ENCODE measurements at regions not wholly inside any gene's neighbourhood (a gene's known extent, or its start where the extent isn't known, plus 50 kb on each side); places are given as distances from the start of the nearest gene placed in this dataset.

DNA sequence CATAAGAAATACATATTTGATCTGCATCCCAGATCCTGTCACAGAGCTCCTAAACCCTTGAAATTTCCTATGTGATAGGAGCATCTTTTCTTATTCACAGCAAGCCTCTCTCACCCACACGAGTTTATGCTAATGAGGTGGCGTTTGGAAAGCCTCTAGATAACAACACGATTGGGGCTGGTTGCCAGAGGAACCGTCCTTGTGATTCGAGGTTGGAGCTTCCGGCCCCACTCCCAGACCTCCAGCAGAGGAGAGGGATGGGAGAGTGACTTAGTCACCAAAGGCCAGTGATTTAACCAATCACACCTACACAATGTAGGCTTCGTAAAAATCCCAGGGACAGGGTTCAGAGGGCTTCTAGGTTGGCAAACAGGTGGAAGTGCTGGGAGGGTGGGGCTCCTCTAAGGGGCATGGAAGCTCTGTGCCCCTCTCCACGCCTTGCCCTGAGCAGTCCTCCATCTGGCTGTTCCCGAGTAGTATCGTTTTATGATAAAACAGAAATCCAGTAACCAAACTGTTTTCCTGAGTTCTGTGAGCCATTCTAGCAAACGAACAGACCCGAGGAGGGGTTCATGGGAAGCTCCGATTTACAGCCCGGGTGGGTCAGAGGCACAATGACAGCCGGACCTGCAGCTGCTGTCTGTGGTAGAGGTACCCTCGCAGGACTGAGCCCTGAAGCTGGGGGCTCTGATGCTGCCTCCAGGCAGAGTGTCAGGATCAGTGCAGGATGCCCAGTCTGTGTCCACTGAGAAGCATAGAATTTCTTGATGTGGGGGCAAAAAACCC, 238.1 kb upstream of the ARID1B start:
- no peak overlapping the region for H3K9ac ChIP-seq
- H3F3A ChIP-seq (ENCODE audit: insufficient read depth): no peaks in the 10 kb centered on the region
- no peak overlapping the region for H3K4me2 ChIP-seq (ENCODE audit: unreplicated experiment)
- H4K20me1 ChIP-seq (ENCODE audit: insufficient read depth): no peaks in the 10 kb centered on the region
- TF ChIP-seq EZH2phosphoT487 (IDR thresholded peaks at IDR 0.05; ENCODE audit: insufficient read depth, low read depth) (no peak), EZH2 (IDR thresholded peaks at IDR 0.05; ENCODE audit: insufficient read depth, poor library complexity, severe bottlenecking) (no peak)
- H3K4me3 ChIP-seq: no peak overlapping the region
- H3K9me2 ChIP-seq (ENCODE audit: insufficient read depth): no peaks in the 10 kb centered on the region
- no peaks in the 10 kb centered on the region for H3K36me3 ChIP-seq (ENCODE audit: low read depth)
- no peak for DNase-seq
- H3K27ac ChIP-seq: no peak overlapping the region
- in situ Hi-C loops (cut with MboI): no loop called here
- no peaks in the 10 kb centered on the region for H3K4me1 ChIP-seq (ENCODE audit: insufficient read depth)
- 42 to 45% methylated on average over 16 of the region's 16 CpGs for WGBS, 2 experiments (ENCODE audit: low coverage in 1 of 2, low lambda C conversion rate in 2 of 2, missing lambda C conversion rate in 2 of 2)
- no peaks in the 10 kb centered on the region for H3K27me3 ChIP-seq (replicated peaks; ENCODE audit: insufficient read depth)
- no peaks in the 10 kb centered on the region for H3K79me2 ChIP-seq (ENCODE audit: insufficient read depth)
- H3K9me3 ChIP-seq (ENCODE audit: low read depth): no peaks in the 10 kb centered on the region
- no peak overlapping the region for H2AFZ ChIP-seq

DNA sequence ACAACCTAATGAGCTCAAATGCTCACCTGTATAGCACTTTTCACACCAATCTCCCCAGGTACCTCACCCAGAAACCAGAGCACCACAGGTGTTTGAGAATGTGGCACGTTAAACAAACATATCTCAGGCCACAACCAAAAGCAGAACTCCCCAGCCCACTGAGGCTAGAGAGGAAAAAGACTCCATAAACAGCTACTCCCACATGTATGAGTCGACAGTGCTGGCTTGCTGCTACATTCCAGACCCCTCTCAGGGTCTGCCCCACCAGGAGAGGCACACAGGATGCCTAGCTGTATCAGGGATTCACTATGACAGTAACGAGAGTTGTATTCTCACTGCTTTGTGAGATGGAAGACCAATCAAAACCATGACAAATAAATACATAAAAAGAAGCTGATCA, 242.6 kb upstream of the ARID1B start:
- H3K27me3 ChIP-seq (replicated peaks; ENCODE audit: insufficient read depth): no peaks in the 10 kb centered on the region
- H3K9ac ChIP-seq: no peak overlapping the region
- H4K20me1 ChIP-seq (ENCODE audit: insufficient read depth): no peaks in the 10 kb centered on the region
- no peak overlapping the region for H3K4me3 ChIP-seq
- no peaks in the 10 kb centered on the region for H3K9me3 ChIP-seq (ENCODE audit: low read depth)
- in situ Hi-C loops (cut with MboI): no loop called here
- TF ChIP-seq EZH2phosphoT487 (IDR thresholded peaks at IDR 0.05; ENCODE audit: insufficient read depth, low read depth) (no peak), EZH2 (IDR thresholded peaks at IDR 0.05; ENCODE audit: insufficient read depth, poor library complexity, severe bottlenecking) (no peak)
- H3F3A ChIP-seq (ENCODE audit: insufficient read depth): no peaks in the 10 kb centered on the region
- no peaks in the 10 kb centered on the region for H3K4me1 ChIP-seq (ENCODE audit: insufficient read depth)
- no peaks in the 10 kb centered on the region for H3K36me3 ChIP-seq (ENCODE audit: low read depth)
- H3K79me2 ChIP-seq (ENCODE audit: insufficient read depth): no peaks in the 10 kb centered on the region
- H3K9me2 ChIP-seq (ENCODE audit: insufficient read depth): no peaks in the 10 kb centered on the region
- H3K27ac ChIP-seq: no peak overlapping the region
- no peak overlapping the region for H3K4me2 ChIP-seq (ENCODE audit: unreplicated experiment)
- 14 to 23% methylated on average over 3 of the region's 3 CpGs for WGBS, 2 experiments (ENCODE audit: low coverage in 1 of 2, low lambda C conversion rate in 2 of 2, missing lambda C conversion rate in 2 of 2)
- no peak for DNase-seq
- no peak overlapping the region for H2AFZ ChIP-seq

DNA sequence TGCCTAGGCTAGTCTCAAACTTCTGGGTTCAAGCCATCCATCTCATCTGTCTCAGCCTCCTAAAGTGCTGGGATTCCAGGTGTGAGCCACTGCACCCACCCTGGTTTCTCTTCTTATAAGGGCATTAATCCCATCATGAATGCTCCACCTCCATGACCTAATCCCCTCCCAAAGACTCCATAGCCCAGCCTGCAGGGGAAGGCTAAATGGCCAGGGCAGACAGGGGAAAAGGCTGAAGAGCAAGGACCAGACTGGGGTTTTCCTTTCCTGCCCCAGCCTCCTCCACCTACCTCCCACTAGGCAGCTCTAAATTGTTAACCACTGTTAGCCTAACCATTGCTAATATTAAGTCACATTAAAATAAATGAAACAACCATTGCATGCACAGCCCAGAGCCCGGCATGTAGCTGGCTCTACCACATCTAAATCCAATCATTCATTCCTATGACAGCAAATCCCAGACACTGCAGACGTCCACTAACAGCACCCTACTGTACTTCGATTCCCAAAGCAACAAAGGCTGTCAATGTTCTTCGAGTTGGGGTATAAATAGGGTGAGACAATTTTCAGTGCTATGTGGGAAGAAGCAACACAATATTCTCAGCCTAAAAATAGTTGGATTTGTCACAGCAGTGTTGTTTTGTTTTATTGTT, 243.2 kb upstream of the ARID1B start:
- TF ChIP-seq EZH2phosphoT487 (IDR thresholded peaks at IDR 0.05; ENCODE audit: insufficient read depth, low read depth): no peak
- no peak for TF ChIP-seq EZH2 (IDR thresholded peaks at IDR 0.05; ENCODE audit: insufficient read depth, poor library complexity, severe bottlenecking)
- in situ Hi-C loops (cut with MboI): no loop called here

DNA sequence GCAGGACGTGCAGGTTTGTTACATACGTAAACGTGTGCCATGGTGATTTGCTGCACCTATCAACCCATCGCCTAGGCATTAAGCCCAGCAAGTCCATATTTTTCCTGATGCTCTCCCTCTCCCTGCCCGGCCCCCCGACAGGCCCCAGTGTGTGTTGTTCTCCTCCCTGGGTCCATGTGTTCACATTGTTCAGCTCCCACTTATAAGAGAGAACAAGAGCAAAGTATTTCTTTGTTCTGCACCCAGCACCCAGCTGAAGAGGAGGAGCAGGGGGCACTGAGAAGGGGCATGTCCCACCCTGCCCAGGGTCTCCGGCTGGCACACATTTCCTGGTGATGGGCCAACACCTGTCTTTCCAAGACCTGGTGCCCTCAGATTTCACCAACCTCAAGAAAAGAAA, 251.1 kb upstream of the ARID1B start:
- in situ Hi-C loops (cut with MboI): no loop called here
- Histone ChIP-seq H3K9me2 (ENCODE audit: insufficient read depth) (no peaks in the 10 kb centered on the region), H2AFZ (no peak overlapping the region), H3K27me3 (replicated peaks; ENCODE audit: insufficient read depth) (no peaks in the 10 kb centered on the region), H3K4me3 (no peak overlapping the region), H3K9me3 (ENCODE audit: low read depth) (no peaks in the 10 kb centered on the region), H3K4me2 (ENCODE audit: unreplicated experiment) (no peak overlapping the region), H3K79me2 (ENCODE audit: insufficient read depth) (no peaks in the 10 kb centered on the region), H3K27ac (no peak overlapping the region), H3F3A (ENCODE audit: insufficient read depth) (no peaks in the 10 kb centered on the region), H4K20me1 (ENCODE audit: insufficient read depth) (no peaks in the 10 kb centered on the region), H3K4me1 (ENCODE audit: insufficient read depth) (no peaks in the 10 kb centered on the region), H3K9ac (no peak overlapping the region), H3K36me3 (ENCODE audit: low read depth) (no peaks in the 10 kb centered on the region)
- 44 to 51% methylated on average over 7 of the region's 7 CpGs for WGBS, 2 experiments (ENCODE audit: low coverage in 1 of 2, low lambda C conversion rate in 2 of 2, missing lambda C conversion rate in 2 of 2)
- no peak for DNase-seq
- no peak for TF ChIP-seq EZH2phosphoT487 (IDR thresholded peaks at IDR 0.05; ENCODE audit: insufficient read depth, low read depth)

More for the DNA sequence above, 243.2 kb upstream of the ARID1B start:
- Histone ChIP-seq H3K9me2 (ENCODE audit: insufficient read depth) (no peaks in the 10 kb centered on the region), H2AFZ (no peak overlapping the region), H3K4me3 (no peak overlapping the region), H3K9ac (no peak overlapping the region), H3K27me3 (replicated peaks; ENCODE audit: insufficient read depth) (no peaks in the 10 kb centered on the region), H3K4me1 (ENCODE audit: insufficient read depth) (no peaks in the 10 kb centered on the region), H3F3A (ENCODE audit: insufficient read depth) (no peaks in the 10 kb centered on the region), H3K79me2 (ENCODE audit: insufficient read depth) (no peaks in the 10 kb centered on the region), H3K36me3 (ENCODE audit: low read depth) (no peaks in the 10 kb centered on the region), H3K27ac (no peak overlapping the region), H4K20me1 (ENCODE audit: insufficient read depth) (no peaks in the 10 kb centered on the region), H3K9me3 (ENCODE audit: low read depth) (no peaks in the 10 kb centered on the region), H3K4me2 (ENCODE audit: unreplicated experiment) (no peak overlapping the region)
- DNase-seq: no peak
- 19 to 22% methylated on average over 4 of the region's 4 CpGs for WGBS, 2 experiments (ENCODE audit: low coverage in 1 of 2, low lambda C conversion rate in 2 of 2, missing lambda C conversion rate in 2 of 2)

Measured in GM23248 (cell line).